CD14-positive monocyte (primary cell): ENCODE measurements at regions not wholly inside any gene's neighbourhood (a gene's known extent, or its start where the extent isn't known, plus 50 kb on each side); places are given as distances from the start of the nearest gene placed in this dataset.

Experiments
- DNase-seq, 3 donors: peaks; one replicate each; pipeline ENCODE4 v3.0.0-alpha.2; 2011 to 2022
- H2AFZ ChIP-seq: 2 replicates; pipeline ENCODE4 v1.6.0; 2012; ENCODE audit warnings: mild to moderate bottlenecking, low read depth, low read length, inconsistent platforms; ENCODE audit not compliant: insufficient read depth, poor library complexity, severe bottlenecking
- H3K27ac ChIP-seq, 2 donors: 1 replicate in 1 of 2; 2 replicates in 1 of 2; pipeline ENCODE4 v1.5.1; 2012 to 2013; ENCODE audit warnings: low read length in 2 of 2, control low read depth in 1 of 2, inconsistent platforms in 1 of 2, low read depth in 1 of 2, mild to moderate bottlenecking in 1 of 2
- H3K27me3 ChIP-seq, 2 donors: one replicate each; pipeline versions ENCODE4 v1.6.0 to v1.6.1; 2011 to 2013; ENCODE audit warnings: low read length in 2 of 2; ENCODE audit not compliant: control insufficient read depth in 2 of 2, insufficient read depth in 2 of 2
- H3K36me3 ChIP-seq, 2 donors: replicated peaks in 1 of 2; 1 replicate in 1 of 2; 2 replicates in 1 of 2; pipeline versions ENCODE4 v1.5.1 to v1.6.1; 2012 to 2013; ENCODE audit warnings: low read length in 2 of 2, control low read depth in 1 of 2, inconsistent platforms in 1 of 2, mild to moderate bottlenecking in 1 of 2; ENCODE audit not compliant: insufficient read depth in 2 of 2, control insufficient read depth in 1 of 2
- H3K4me1 ChIP-seq, 2 donors: 1 replicate in 1 of 2; 2 replicates in 1 of 2; pipeline versions ENCODE4 v1.5.1 to v1.6.1; 2012 to 2013; ENCODE audit warnings: low read length in 2 of 2, control low read depth in 1 of 2, inconsistent platforms in 1 of 2, mild to moderate bottlenecking in 1 of 2, moderate library complexity in 1 of 2; ENCODE audit not compliant: insufficient read depth in 2 of 2, control insufficient read depth in 1 of 2
- H3K4me2 ChIP-seq: replicated peaks from 2 replicates; pipeline ENCODE3; 2012; ENCODE audit warnings: low read length, moderate library complexity, mild to moderate bottlenecking; ENCODE audit not compliant: poor library complexity, severe bottlenecking; ENCODE audit errors: extremely low read depth
- H3K4me3 ChIP-seq, 3 experiments: fragments of 200-600 bp in 1 of 3; sonication (generic) in 1 of 3; replicated peaks in 1 of 3; 1 replicate in 2 of 3; 2 replicates in 1 of 3; pipeline ENCODE4 v1.5.1; 2011 to 2013; ENCODE audit warnings: low read length in 3 of 3, mild to moderate bottlenecking in 3 of 3, control low read depth in 2 of 3, low read depth in 2 of 3, inconsistent platforms in 1 of 3, moderate library complexity in 1 of 3
- H3K79me2 ChIP-seq: 2 replicates; pipeline ENCODE4 v1.6.0; 2012; ENCODE audit warnings: mild to moderate bottlenecking, control low read depth, inconsistent platforms, low read length, moderate library complexity; ENCODE audit not compliant: insufficient read depth
- H3K9ac ChIP-seq: 2 replicates; pipeline ENCODE4 v1.6.0; 2017; ENCODE audit warnings: low read length, mild to moderate bottlenecking; ENCODE audit not compliant: insufficient read depth, poor library complexity, severe bottlenecking
- H3K9me3 ChIP-seq, 2 donors: replicated peaks in 1 of 2; 1 replicate in 1 of 2; 2 replicates in 1 of 2; pipeline versions ENCODE4 v1.5.1 to v1.6.1; 2012 to 2013; ENCODE audit warnings: low read length in 2 of 2, control low read depth in 1 of 2; ENCODE audit not compliant: control insufficient read depth in 1 of 2, insufficient read depth in 1 of 2
- H4K20me1 ChIP-seq: 2 replicates; pipeline ENCODE4 v1.6.0; 2012; ENCODE audit warnings: mild to moderate bottlenecking, low read length, control low read depth, moderate library complexity; ENCODE audit not compliant: insufficient read depth
- H3K27ac Mint-ChIP-seq, 7 donors: one replicate each; pipeline ENCODE4 v1.8.0; 2020; ENCODE audit warnings: mild to moderate bottlenecking in 7 of 7, mixed read lengths in 7 of 7, moderate library complexity in 6 of 7, inconsistent platforms in 2 of 7
- H3K27me3 Mint-ChIP-seq, 3 donors: one replicate each; pipeline ENCODE4 v1.8.0; 2021 to 2022; ENCODE audit warnings: low read depth in 3 of 3, mild to moderate bottlenecking in 3 of 3, mixed read lengths in 3 of 3, moderate library complexity in 3 of 3, inconsistent platforms in 1 of 3
- H3K36me3 Mint-ChIP-seq, 2 donors: one replicate each; pipeline ENCODE4 v1.8.0; 2020; ENCODE audit warnings: mixed read lengths in 2 of 2, inconsistent platforms in 1 of 2, mild to moderate bottlenecking in 1 of 2
- H3K4me1 Mint-ChIP-seq: one replicate; pipeline ENCODE4 v1.8.0; 2020; ENCODE audit warnings: mild to moderate bottlenecking, mixed read lengths
- H3K4me3 Mint-ChIP-seq, 2 donors: one replicate each; pipeline ENCODE4 v1.8.0; 2020; ENCODE audit warnings: mild to moderate bottlenecking in 2 of 2, mixed read lengths in 2 of 2, moderate library complexity in 1 of 2
- H3K9me3 Mint-ChIP-seq, 7 donors: one replicate each; pipeline ENCODE4 v1.8.0; 2020 to 2022; ENCODE audit warnings: mixed read lengths in 7 of 7, mild to moderate bottlenecking in 6 of 7, moderate library complexity in 6 of 7, inconsistent platforms in 2 of 7
- WGBS: methylation state at CpG from one replicate; pipeline ENCODE4 v1.1.5; 2013; ENCODE audit warnings: missing lambda C conversion rate; ENCODE audit not compliant: insufficient coverage; 5-methylcytosine and 5-hydroxymethylcytosine counted together
- intact Hi-C, 2 donors: fragments of 100-400 bp; cut with micrococcal nuclease; formaldehyde crosslinking; loops; one replicate each; pipeline versions ENCODE4 v1.15.0 to v1.15.1; 2023
- TF ChIP-seq, protein P1 (sequence below): fragments of 200-600 bp; IDR thresholded peaks from one replicate; pipeline ENCODE4 v1.8.0; 2022; ENCODE audit warnings: antibody characterized with exemption, mild to moderate bottlenecking

DNA sequence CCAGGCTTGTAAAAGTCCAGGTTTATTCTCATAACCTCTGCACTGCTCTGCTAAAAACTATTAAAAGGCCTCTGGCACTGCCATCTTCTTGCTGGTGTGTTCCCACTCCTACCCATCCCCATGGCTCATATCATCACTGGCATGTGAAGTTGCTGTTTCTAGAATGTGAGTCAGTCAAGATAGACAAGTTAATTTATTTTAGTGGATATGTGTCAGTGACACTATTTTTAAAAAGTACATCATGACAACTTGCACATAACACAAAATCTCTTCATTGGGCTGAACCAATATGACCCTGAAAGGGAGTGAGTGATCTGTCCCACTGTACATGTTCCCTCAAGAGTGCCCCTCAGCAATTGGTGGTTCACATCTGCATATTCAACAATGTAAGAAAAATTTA is 299.7 kb downstream of the NFIB start:
- DNase-seq = no peak

DNA sequence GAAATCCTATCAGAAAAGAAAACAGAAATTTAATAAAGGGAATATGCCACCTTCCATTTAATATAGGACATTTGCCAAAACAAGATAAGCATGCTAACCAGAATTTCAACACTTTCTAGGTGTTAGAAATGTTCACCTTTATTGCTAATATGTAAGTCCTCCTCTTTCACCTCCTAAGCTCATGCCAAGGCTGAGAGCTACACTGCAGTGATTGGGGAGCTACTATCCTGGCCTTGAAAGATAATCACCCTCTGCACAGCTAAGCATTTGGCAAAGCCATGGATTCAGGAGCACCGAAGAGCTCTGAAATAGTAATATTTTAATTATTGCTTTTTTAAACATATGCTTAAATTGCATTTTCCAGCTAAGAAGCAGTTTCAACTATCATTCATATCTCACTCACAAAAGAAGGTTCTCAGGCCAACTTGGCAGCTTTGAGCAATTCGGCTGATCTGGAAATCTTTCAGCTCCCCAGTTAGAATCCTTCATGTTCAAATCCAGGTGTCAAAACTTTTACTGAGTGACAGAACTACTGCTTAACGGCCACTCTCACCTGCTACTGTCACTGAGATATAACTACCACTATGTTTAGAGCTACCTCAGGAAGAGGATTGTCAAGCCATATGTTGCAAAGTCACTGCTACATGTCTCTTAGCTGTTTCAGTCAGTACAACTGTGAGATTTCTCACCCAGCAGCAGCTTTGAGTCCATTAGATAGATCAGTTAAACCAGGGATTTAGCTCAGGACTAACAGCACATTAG is 302.0 kb downstream of the NFIB start:
- peaks cover 0 to 7% (median 4%) of the 10 kb centered on the region in 7 donors for H3K9me3 Mint-ChIP-seq
- no peaks in the 10 kb centered on the region for H4K20me1 ChIP-seq
- H3K4me3 Mint-ChIP-seq = no peak overlapping the region
- no peak overlapping the region for H3K4me3 ChIP-seq
- H3K36me3 ChIP-seq = no peaks in the 10 kb centered on the region
- intact Hi-C loops = no loop called here
- no peak overlapping the region for H3K4me2 ChIP-seq
- no peaks in the 10 kb centered on the region for H3K36me3 Mint-ChIP-seq
- 81% methylated on average over 2 of the region's 3 CpGs for WGBS
- H3K27me3 Mint-ChIP-seq = no peaks in the 10 kb centered on the region
- no peaks in the 10 kb centered on the region for H3K4me1 Mint-ChIP-seq
- TF ChIP-seq, protein P1, sequence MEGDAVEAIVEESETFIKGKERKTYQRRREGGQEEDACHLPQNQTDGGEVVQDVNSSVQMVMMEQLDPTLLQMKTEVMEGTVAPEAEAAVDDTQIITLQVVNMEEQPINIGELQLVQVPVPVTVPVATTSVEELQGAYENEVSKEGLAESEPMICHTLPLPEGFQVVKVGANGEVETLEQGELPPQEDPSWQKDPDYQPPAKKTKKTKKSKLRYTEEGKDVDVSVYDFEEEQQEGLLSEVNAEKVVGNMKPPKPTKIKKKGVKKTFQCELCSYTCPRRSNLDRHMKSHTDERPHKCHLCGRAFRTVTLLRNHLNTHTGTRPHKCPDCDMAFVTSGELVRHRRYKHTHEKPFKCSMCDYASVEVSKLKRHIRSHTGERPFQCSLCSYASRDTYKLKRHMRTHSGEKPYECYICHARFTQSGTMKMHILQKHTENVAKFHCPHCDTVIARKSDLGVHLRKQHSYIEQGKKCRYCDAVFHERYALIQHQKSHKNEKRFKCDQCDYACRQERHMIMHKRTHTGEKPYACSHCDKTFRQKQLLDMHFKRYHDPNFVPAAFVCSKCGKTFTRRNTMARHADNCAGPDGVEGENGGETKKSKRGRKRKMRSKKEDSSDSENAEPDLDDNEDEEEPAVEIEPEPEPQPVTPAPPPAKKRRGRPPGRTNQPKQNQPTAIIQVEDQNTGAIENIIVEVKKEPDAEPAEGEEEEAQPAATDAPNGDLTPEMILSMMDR = no peak
- no peaks in the 10 kb centered on the region for H3K27me3 ChIP-seq
- H3K27ac ChIP-seq = no peak overlapping the region
- no peak overlapping the region for H3K27ac Mint-ChIP-seq
- H3K4me1 ChIP-seq = no peaks in the 10 kb centered on the region
- H3K79me2 ChIP-seq = no peaks in the 10 kb centered on the region
- no peak overlapping the region for H3K9ac ChIP-seq
- no peak overlapping the region for H2AFZ ChIP-seq
- H3K9me3 ChIP-seq = peaks cover under 1 to 2% of the 10 kb centered on the region in 2 donors
- no peak for DNase-seq

More for the DNA sequence above, 299.7 kb downstream of the NFIB start:
- Mint-ChIP-seq H3K27ac (no peak overlapping the region), H3K4me1 (no peaks in the 10 kb centered on the region), H3K36me3 (no peaks in the 10 kb centered on the region), H3K4me3 (no peak overlapping the region), H3K27me3 (no peaks in the 10 kb centered on the region), H3K9me3 (peaks cover 0 to 5% (median 4%) of the 10 kb centered on the region in 7 donors)
- intact Hi-C loops = no loop called here
- no peaks in the 10 kb centered on the region for H3K4me1 ChIP-seq
- no peak overlapping the region for H3K27ac ChIP-seq
- TF ChIP-seq, protein P1 = no peak
- no peaks in the 10 kb centered on the region for H4K20me1 ChIP-seq
- no peak overlapping the region for H2AFZ ChIP-seq
- no peaks in the 10 kb centered on the region for H3K36me3 ChIP-seq
- H3K9me3 ChIP-seq = no peaks in the 10 kb centered on the region
- no peak overlapping the region for H3K4me3 ChIP-seq
- no peak overlapping the region for H3K9ac ChIP-seq
- no peaks in the 10 kb centered on the region for H3K27me3 ChIP-seq
- no peak overlapping the region for H3K4me2 ChIP-seq
- H3K79me2 ChIP-seq = no peaks in the 10 kb centered on the region
